GM12874 (cell line): ENCODE measurements at regions not wholly inside any gene's neighbourhood (a gene's known extent, or its start where the extent isn't known, plus 50 kb on each side); places are given as distances from the start of the nearest gene placed in this dataset.

Experiments used
- TF ChIP-seq, protein P1 (sequence below): IDR thresholded peaks from 2 replicates; pipeline ENCODE4 v1.5.1; 2011; ENCODE audit warnings: low read depth, mild to moderate bottlenecking, control low read depth, low read length, moderate library complexity; ENCODE audit not compliant: insufficient read depth

DNA sequence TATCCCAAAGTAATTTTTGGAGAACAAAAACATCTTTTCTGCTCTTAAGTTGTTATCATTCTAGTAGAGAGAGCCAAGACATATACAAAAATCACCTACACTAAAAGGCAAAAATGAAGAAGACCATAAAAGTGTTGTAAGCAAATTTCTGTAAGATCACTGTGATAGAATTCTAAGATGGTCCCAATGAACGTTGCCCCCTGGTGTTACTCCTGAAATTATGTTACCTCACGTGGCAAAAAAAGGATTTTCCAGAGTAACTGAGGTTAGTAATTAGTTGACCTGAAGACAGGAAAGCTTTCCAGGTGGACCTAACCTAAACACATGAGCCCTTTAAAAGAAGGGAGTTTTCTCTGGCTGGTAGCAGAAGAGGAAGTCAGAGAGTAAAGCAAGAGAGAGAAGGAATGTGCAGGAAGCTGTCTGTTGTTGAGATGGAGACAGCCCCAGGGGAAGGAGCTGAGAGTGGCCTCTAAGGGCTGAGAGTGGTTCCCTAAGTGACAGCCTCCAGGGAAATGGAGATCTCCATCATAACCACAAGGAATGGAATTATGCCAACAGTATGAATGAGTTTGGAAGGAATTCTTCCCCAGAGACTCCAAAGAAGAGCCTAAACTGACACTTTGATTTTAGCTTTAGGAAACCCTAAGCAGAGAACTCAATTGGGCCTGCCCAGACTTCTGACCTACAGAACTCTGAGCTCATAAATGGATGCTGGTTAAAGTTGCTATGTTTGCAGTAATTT lies 205.9 kb downstream of the CD47 start:
- TF ChIP-seq, protein P1, sequence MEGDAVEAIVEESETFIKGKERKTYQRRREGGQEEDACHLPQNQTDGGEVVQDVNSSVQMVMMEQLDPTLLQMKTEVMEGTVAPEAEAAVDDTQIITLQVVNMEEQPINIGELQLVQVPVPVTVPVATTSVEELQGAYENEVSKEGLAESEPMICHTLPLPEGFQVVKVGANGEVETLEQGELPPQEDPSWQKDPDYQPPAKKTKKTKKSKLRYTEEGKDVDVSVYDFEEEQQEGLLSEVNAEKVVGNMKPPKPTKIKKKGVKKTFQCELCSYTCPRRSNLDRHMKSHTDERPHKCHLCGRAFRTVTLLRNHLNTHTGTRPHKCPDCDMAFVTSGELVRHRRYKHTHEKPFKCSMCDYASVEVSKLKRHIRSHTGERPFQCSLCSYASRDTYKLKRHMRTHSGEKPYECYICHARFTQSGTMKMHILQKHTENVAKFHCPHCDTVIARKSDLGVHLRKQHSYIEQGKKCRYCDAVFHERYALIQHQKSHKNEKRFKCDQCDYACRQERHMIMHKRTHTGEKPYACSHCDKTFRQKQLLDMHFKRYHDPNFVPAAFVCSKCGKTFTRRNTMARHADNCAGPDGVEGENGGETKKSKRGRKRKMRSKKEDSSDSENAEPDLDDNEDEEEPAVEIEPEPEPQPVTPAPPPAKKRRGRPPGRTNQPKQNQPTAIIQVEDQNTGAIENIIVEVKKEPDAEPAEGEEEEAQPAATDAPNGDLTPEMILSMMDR, result no peak

DNA sequence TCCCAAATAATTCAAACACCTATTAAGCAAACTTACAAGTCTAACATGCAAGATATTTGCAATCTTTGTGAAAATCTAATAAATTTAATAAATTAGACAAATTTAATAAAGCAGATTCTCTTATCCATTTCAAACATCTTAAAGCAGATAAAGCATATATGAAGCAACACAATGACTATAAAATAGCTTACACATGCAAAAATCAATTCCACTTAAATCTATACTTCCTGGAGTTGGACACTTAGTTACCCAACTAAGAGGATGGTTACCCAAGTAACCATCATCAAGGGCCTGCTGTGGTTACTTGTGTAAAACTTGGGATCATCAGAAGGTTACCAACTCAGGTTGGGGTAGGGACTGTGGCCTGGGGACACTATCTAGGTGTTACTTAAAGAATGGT lies 206.8 kb downstream of the CD47 start:
- TF ChIP-seq, protein P1, result no peak

DNA sequence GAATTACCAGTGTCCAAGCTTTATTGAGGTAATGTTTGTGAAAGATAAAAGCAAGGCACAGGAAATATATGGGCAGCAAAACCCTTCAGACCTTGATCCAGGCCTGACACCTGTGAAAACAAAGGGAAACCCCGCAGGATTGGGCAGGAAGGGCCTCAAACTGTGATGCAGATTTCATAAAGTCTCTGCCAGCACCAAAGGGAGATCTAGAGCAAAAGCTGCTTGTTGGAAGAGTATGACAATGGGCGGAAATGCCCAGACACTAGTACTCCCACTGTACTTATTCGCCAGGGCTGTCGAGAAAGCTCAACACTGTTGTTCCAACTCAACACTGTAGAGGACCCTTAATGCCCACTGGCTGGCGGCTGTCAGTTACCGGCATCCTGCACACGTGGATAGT lies 207.9 kb downstream of the CD47 start:
- TF ChIP-seq, protein P1, result no peak

- TF ChIP-seq, protein P1, result no peak
Measured at GRCh38 chr3:107882261-107882660, 208.6 kb downstream of the CD47 start.

DNA sequence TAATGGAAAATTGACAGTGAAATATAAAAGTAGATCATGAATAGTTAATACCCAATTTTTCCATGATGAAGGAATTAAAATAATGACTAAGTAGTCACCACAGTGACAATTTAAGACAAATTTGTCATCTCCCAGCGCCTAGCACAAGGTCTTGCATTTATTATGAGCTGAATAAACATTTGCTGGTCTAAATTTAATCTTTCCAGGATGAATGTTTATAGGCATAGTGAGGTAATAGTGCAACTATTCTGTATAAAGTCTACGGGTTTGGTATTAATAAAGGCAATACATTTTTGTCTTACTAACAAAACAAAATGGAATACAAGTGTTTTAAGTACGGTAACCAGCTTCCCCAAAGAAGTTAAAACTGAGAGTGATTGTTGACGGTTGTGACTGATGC lies 209.3 kb downstream of the CD47 start:
- TF ChIP-seq, protein P1, result no peak

DNA sequence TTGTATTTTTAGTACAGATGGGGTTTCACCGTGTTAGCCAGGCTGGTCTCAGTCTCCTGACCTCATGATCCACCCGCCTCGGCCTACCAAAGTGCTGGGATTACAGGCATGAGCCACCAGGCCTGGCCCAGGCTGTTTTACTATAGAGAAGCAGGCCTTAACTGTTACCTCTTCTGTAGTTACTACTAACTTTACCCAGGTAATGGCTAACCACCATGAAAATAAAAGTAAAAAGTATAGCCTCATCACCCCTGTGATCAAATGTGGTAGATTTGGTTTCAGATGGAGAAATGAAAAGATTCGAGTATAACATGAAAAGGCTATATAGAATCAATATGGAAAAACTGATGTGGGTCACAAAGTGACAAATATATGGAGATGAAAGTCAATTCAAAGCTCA lies 210.1 kb downstream of the CD47 start:
- TF ChIP-seq, protein P1, result no peak

DNA sequence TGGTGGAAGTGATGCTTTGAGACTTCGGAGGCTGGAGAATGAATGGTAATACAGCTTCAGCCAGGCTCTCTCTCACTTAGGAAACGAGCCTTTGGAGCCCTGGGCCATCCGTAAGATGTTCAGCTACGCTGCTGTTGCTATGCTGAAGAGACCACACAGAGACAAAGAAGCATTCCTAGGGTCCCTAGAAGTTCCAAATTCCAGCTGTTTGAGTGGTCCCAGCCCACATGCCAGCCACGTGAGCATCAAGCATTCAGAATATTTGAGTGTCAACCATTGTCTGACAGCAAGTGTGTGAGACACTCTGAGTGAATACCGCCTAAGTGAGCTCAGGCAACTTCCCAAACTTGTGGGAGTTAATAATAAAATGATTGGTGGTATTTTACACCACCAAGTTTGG lies 212.9 kb downstream of the CD47 start:
- TF ChIP-seq, protein P1, result no peak
